Embryonic facial prominence (tissue), 1 donor: ENCODE measurements at regions not wholly inside any gene's neighbourhood (a gene's known extent, or its start where the extent isn't known, plus 50 kb on each side); places are given as distances from the start of the nearest gene placed in this dataset.

Experiments used
- DNase-seq: peaks from one replicate; pipeline ENCODE4 v3.0.0-alpha.2; 2016; ENCODE audit errors: extremely low spot score

GRCh38 chr6:163994566-163994965 is 580.0 kb downstream of the QKI start:
- no peak for DNase-seq

GRCh38 chr6:163992701-163993100 is 578.2 kb downstream of the QKI start:
- no peak for DNase-seq

- DNase-seq, result no peak
Observed at GRCh38 chr6:163992056-163992455, 577.5 kb downstream of the QKI start.

GRCh38 chr6:163991321-163991720 is 576.8 kb downstream of the QKI start:
- DNase-seq, result no peak

- no peak for DNase-seq
Observed at GRCh38 chr6:163986313-163986712, 571.8 kb downstream of the QKI start.

GRCh38 chr6:163985710-163986109 is 571.2 kb downstream of the QKI start:
- DNase-seq, result no peak

GRCh38 chr6:163985040-163985439 is 570.5 kb downstream of the QKI start:
- no peak for DNase-seq

- DNase-seq, result no peak
Observed at GRCh38 chr6:163984124-163984936, 569.8 kb downstream of the QKI start.

- DNase-seq, result no peak
Observed at GRCh38 chr6:163983679-163984078, 569.2 kb downstream of the QKI start.

- DNase-seq, result no peak
Observed at GRCh38 chr6:163974322-163974721, 559.8 kb downstream of the QKI start.

- DNase-seq, result no peak
Observed at GRCh38 chr6:163971841-163972838, 557.6 kb downstream of the QKI start.

GRCh38 chr6:163970846-163971564 is 556.5 kb downstream of the QKI start:
- no peak for DNase-seq

GRCh38 chr6:163965426-163966348 is 551.2 kb downstream of the QKI start:
- DNase-seq, result no peak

- DNase-seq, result no peak
Observed at GRCh38 chr6:163964789-163965188, 550.3 kb downstream of the QKI start.

- no peak for DNase-seq
Observed at GRCh38 chr6:163963205-163964120, 548.9 kb downstream of the QKI start.

- no peak for DNase-seq
Observed at GRCh38 chr6:163962627-163963117, 548.2 kb downstream of the QKI start.

- no peak for DNase-seq
Observed at GRCh38 chr6:163960128-163960527, 545.6 kb downstream of the QKI start.

GRCh38 chr6:163958646-163959045 is 544.1 kb downstream of the QKI start:
- no peak for DNase-seq

- no peak for DNase-seq
Observed at GRCh38 chr6:163956571-163957407, 542.3 kb downstream of the QKI start.
